Activated naive CD4-positive, alpha-beta T cell treated with anti-CD3 and anti-CD28 coated beads, Interleukin-2, amount 10 ng/mL, durations not matched to agents 7 days and 5 days (primary cell): ENCODE measurements at regions not wholly inside any gene's neighbourhood (a gene's known extent, or its start where the extent isn't known, plus 50 kb on each side); places are given as distances from the start of the nearest gene placed in this dataset.

ENCODE experiments used
- CTCF ChIA-PET: fragments of 350-600 bp; sonication (Branson Sonifier 250); formaldehyde crosslinking; loops from one replicate; lab custom pipeline; 2021; ENCODE audit warnings: antibody characterized with exemption; lab: Charles Lee
- DNase-seq: peaks from one replicate; pipeline ENCODE4 v3.0.0-alpha.2; 2020
- H3K27ac Mint-ChIP-seq: one replicate; pipeline ENCODE4 v1.8.0; 2021; ENCODE audit warnings: mild to moderate bottlenecking, moderate library complexity, mixed read lengths
- H3K27me3 Mint-ChIP-seq: one replicate; pipeline ENCODE4 v1.8.0; 2021; ENCODE audit warnings: mild to moderate bottlenecking, mixed read lengths
- H3K36me3 Mint-ChIP-seq: one replicate; pipeline ENCODE4 v1.8.0; 2021; ENCODE audit warnings: mixed read lengths
- H3K4me1 Mint-ChIP-seq: one replicate; pipeline ENCODE4 v1.8.0; 2021; ENCODE audit warnings: mixed read lengths
- H3K4me3 Mint-ChIP-seq: one replicate; pipeline ENCODE4 v1.8.0; 2021; ENCODE audit warnings: mild to moderate bottlenecking, moderate library complexity, mixed read lengths
- H3K9me3 Mint-ChIP-seq: one replicate; pipeline ENCODE4 v1.8.0; 2021; ENCODE audit warnings: mixed read lengths

- DNase-seq = no peak
- CTCF ChIA-PET = no interaction called here
- Mint-ChIP-seq H3K4me1 (peaks cover 14% of the 10 kb centered on the region), H3K27ac (no peak overlapping the region), H3K9me3 (no peaks in the 10 kb centered on the region), H3K27me3 (peaks cover 38% of the 10 kb centered on the region), H3K36me3 (no peaks in the 10 kb centered on the region), H3K4me3 (no peak overlapping the region)
Measured at GRCh38 chr14:92258934-92259333, 64.0 kb upstream of the SLC24A4 start.

DNA sequence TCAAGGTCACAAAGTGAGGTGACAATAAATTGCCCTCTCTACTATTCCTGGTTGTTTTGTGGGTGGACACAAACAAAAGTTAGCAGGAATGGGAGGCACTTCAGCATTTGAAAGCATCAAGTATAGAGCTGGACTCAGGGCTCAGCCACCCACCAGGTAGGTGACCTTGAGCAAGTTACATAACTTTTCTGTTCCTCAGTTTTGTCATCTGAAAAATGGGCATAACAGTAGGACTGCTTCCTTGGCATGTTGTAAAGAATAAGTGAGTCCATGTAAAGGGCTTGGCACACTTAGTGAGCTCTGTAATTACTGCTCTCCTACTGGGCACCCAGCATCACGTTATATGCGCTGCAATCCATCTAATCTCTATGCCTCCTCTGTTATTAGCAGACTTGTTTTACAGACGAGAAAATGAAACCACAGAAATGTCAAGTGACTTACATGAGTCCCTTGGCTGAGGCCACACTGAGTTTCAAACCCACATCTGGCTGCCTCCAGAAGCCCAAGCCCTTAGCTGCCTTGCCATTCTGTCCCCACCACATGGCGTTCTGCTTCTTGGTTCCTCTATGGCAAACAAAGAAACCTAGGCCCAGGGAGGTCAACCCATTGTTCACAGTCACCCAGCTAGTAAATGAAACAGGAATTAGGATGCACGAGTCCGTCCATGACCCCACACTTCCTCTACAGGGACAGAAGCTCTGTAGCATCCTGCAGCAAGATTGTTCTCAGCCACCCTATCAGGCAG is 63.2 kb upstream of the SLC24A4 start:
- no peak overlapping the region for H3K4me3 Mint-ChIP-seq
- no peak overlapping the region for H3K27ac Mint-ChIP-seq
- CTCF ChIA-PET = no interaction called here
- DNase-seq = no peak
- H3K27me3 Mint-ChIP-seq = peaks cover 35% of the 10 kb centered on the region
- no peaks in the 10 kb centered on the region for H3K9me3 Mint-ChIP-seq
- peaks cover 14% of the 10 kb centered on the region for H3K4me1 Mint-ChIP-seq
- no peaks in the 10 kb centered on the region for H3K36me3 Mint-ChIP-seq

DNA sequence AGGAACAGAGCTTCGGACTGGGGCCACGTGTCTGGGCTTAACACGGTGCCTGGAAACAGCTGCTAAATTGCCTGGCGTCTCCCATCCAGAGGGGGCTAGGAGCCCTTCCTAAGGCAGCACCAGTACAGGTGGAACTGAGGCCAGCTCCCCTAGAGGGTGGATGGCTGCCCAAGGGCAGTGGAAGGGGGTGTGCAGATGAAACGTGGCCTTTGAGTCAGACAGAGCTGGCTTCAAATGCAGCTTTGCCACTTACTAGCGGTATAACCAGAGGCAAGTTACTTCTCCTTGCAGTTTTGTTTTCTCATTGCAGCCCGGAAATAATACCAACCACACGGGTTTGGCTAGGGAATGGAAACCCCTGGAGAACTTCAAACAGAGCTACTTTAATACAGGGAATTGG is 59.3 kb upstream of the SLC24A4 start:
- H3K27me3 Mint-ChIP-seq = peaks cover 31% of the 10 kb centered on the region
- CTCF ChIA-PET = interaction anchor here (1.4 kb wide), 1 partner anchor 89 kb away, joined by 4 read pairs; no protein-coding TSS in a partner anchor
- H3K4me3 Mint-ChIP-seq = no peak overlapping the region
- no peaks in the 10 kb centered on the region for H3K9me3 Mint-ChIP-seq
- no peaks in the 10 kb centered on the region for H3K36me3 Mint-ChIP-seq
- no peak for DNase-seq
- H3K27ac Mint-ChIP-seq = no peak overlapping the region
- H3K4me1 Mint-ChIP-seq = peaks cover 12% of the 10 kb centered on the region

DNA sequence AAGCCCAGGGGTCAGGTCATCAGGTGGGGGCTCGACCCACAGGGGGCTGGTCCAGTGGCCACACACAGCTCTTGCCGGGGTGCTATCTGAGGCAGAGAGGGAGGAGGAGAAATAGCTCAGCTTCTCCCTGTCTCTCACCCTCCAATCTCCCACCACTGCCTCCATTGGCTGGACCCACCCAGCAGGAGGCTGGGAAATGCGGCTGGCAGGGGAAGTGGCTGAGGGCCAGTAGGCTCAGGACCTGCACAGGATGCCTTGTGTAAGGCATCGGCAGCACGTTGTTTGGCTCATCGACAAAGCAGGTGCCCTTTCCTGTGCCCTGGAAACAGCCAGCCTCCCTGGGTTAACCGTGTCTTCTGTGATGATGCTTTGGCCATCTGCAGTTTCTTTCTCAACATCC is 58.8 kb upstream of the SLC24A4 start:
- CTCF ChIA-PET = interaction anchor here (1.4 kb wide), 1 partner anchor 88 kb away, joined by 4 read pairs; no protein-coding TSS in a partner anchor
- DNase-seq = no peak
- Mint-ChIP-seq H3K4me3 (no peak overlapping the region), H3K4me1 (peaks cover 9% of the 10 kb centered on the region), H3K9me3 (no peaks in the 10 kb centered on the region), H3K36me3 (no peaks in the 10 kb centered on the region), H3K27ac (no peak overlapping the region), H3K27me3 (peaks cover 33% of the 10 kb centered on the region)

DNA sequence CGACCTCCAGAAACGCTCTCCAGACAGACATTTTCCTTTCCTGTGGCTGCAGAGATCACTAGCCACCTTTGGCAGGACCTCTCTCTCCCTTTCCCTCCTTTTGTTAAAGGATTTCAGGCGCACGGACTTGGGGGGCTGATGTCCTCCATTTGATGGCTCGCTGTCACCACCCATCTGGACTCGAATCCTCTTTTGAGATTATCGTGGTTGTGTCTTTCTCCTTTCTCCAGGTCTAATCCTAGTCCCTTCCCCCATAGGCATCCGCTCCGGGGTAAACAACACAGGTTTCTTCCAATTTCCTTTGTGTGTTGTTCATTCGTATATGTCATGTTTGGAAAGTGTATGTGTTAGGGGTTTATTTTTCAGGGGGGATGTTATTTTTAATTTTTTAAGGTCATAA is 56.7 kb upstream of the SLC24A4 start:
- H3K36me3 Mint-ChIP-seq = no peaks in the 10 kb centered on the region
- peaks cover 38% of the 10 kb centered on the region for H3K27me3 Mint-ChIP-seq
- no peaks in the 10 kb centered on the region for H3K9me3 Mint-ChIP-seq
- H3K4me3 Mint-ChIP-seq = no peak overlapping the region
- H3K27ac Mint-ChIP-seq = no peak overlapping the region
- H3K4me1 Mint-ChIP-seq = peaks cover 3% of the 10 kb centered on the region
- CTCF ChIA-PET = no interaction called here
- DNase-seq = no peak
